Liver (tissue), 8 donors: ENCODE measurements at regions not wholly inside any gene's neighbourhood (a gene's known extent, or its start where the extent isn't known, plus 50 kb on each side); places are given as distances from the start of the nearest gene placed in this dataset.
"Not testable (repeated sequence)": the region's sequence is repeated elsewhere in the genome, so short reads cannot be mapped to it uniquely, and the experiment has no call there.

Experiments used
- DNase-seq: peaks from one replicate; pipeline ENCODE4 v3.0.0-alpha.2; 2017; ENCODE audit warnings: low spot score
- H3K27ac ChIP-seq, 2 donors: one replicate each; pipeline ENCODE4 v1.7.0; 2013; ENCODE audit warnings: inconsistent platforms in 2 of 2, low read length in 2 of 2, control low read depth in 1 of 2, low read depth in 1 of 2, mild to moderate bottlenecking in 1 of 2
- H3K27me3 ChIP-seq, 4 donors: one replicate each; pipeline versions ENCODE4 v1.6.1 to v1.7.0; 2013; ENCODE audit warnings: low read length in 3 of 4, inconsistent platforms in 1 of 4, mild to moderate bottlenecking in 1 of 4, moderate library complexity in 1 of 4; ENCODE audit not compliant: control insufficient read depth in 4 of 4, insufficient read depth in 4 of 4
- H3K36me3 ChIP-seq, 4 donors: one replicate each; pipeline versions ENCODE4 v1.6.1 to v1.7.0; 2013; ENCODE audit warnings: low read length in 3 of 4, mild to moderate bottlenecking in 3 of 4, low read depth in 1 of 4, moderate library complexity in 1 of 4; ENCODE audit not compliant: control insufficient read depth in 4 of 4, insufficient read depth in 3 of 4
- H3K4me1 ChIP-seq, 4 donors: one replicate each; pipeline versions ENCODE4 v1.6.1 to v1.7.0; 2013; ENCODE audit warnings: low read length in 3 of 4, mild to moderate bottlenecking in 3 of 4, moderate library complexity in 1 of 4; ENCODE audit not compliant: control insufficient read depth in 4 of 4, insufficient read depth in 4 of 4
- H3K4me3 ChIP-seq, 3 donors: one replicate each; pipeline versions ENCODE4 v1.6.1 to v1.7.0; 2013; ENCODE audit warnings: low read length in 3 of 3, control low read depth in 1 of 3, low read depth in 1 of 3, mild to moderate bottlenecking in 1 of 3
- H3K9ac ChIP-seq, 2 donors: one replicate each; pipeline ENCODE4 v1.7.0; 2013; ENCODE audit warnings: low read length in 2 of 2, mild to moderate bottlenecking in 2 of 2, moderate library complexity in 2 of 2, control low read depth in 1 of 2, low read depth in 1 of 2
- H3K9me3 ChIP-seq, 4 donors: one replicate each; pipeline versions ENCODE4 v1.6.1 to v1.7.0; 2013; ENCODE audit warnings: low read length in 3 of 4; ENCODE audit not compliant: control insufficient read depth in 4 of 4
- CTCF ChIP-seq: fragments of 150-350 bp; IDR thresholded peaks from 2 replicates; pipeline ENCODE4 v1.5.1; 2017; ENCODE audit warnings: improper control_type of control experiment, low read depth, low read length; ENCODE audit not compliant: missing input control
- EGR1 ChIP-seq, 2 donors: IDR thresholded peaks; 2 replicates each; pipeline ENCODE4 v1.6.1; 2016 to 2018; ENCODE audit warnings: antibody characterized with exemption in 2 of 2, low read depth in 2 of 2
- FOXA1 ChIP-seq: IDR thresholded peaks from 2 replicates; pipeline ENCODE4 v1.6.1; 2016; ENCODE audit warnings: antibody characterized with exemption
- FOXA2 ChIP-seq: IDR thresholded peaks from 2 replicates; pipeline ENCODE4 v1.6.1; 2016; ENCODE audit warnings: antibody characterized with exemption
- HNF4G ChIP-seq: IDR thresholded peaks from 2 replicates; pipeline ENCODE4 v1.6.1; 2016; ENCODE audit warnings: antibody characterized with exemption
- JUND ChIP-seq, 2 donors: IDR thresholded peaks; 2 replicates each; pipeline ENCODE4 v1.6.1; 2016; ENCODE audit warnings: antibody characterized with exemption in 2 of 2
- MAX ChIP-seq: IDR thresholded peaks from 2 replicates; pipeline ENCODE4 v1.6.1; 2016; ENCODE audit warnings: antibody characterized with exemption
- NR2F2 ChIP-seq: IDR thresholded peaks from 2 replicates; pipeline ENCODE4 v1.6.1; 2016; ENCODE audit warnings: antibody characterized with exemption
- RAD21 ChIP-seq, 2 donors: IDR thresholded peaks; 2 replicates each; pipeline ENCODE4 v1.6.1; 2016; ENCODE audit warnings: antibody characterized with exemption in 2 of 2, mild to moderate bottlenecking in 2 of 2
- REST ChIP-seq: IDR thresholded peaks from 2 replicates; pipeline ENCODE4 v1.6.1; 2016; ENCODE audit warnings: antibody characterized with exemption, mild to moderate bottlenecking
- RXRA ChIP-seq, 2 donors: IDR thresholded peaks; 2 replicates each; pipeline ENCODE4 v1.6.1; 2017 to 2018; ENCODE audit warnings: antibody characterized with exemption in 2 of 2, mild to moderate bottlenecking in 1 of 2
- SP1 ChIP-seq: IDR thresholded peaks from 2 replicates; pipeline ENCODE4 v1.6.1; 2018; ENCODE audit warnings: antibody characterized with exemption, mild to moderate bottlenecking
- TAF1 ChIP-seq: conservative IDR thresholded peaks from 2 replicates; pipeline ENCODE4 v1.6.1; 2016; ENCODE audit warnings: antibody characterized with exemption, mild to moderate bottlenecking
- ZBTB33 ChIP-seq: IDR thresholded peaks from 2 replicates; pipeline ENCODE4 v1.6.1; 2016; ENCODE audit warnings: antibody characterized with exemption
- WGBS: extraction: QIAGEN DNeasy Blood & Tissue Kit; methylation state at CpG from one replicate; pipeline ENCODE4 v1.1.7; 2013; 5-methylcytosine and 5-hydroxymethylcytosine counted together
- donor health status: healthy.
- donor health status: healthy.
- donor health status: healthy.
- donor health status: healthy.
- donor health status: healthy.

- TF ChIP-seq ZBTB33 (no peak), RXRA (IDR thresholded peaks at IDR 0.05) (no peak)
Observed at GRCh38 chr11:44475114-44475686, 90.3 kb upstream of the CD82 start (continued).

GRCh38 chr11:44482338-44482737, 83.1 kb upstream of the CD82 start:
- H3K4me3 ChIP-seq, H3K9ac ChIP-seq, H3K27me3 ChIP-seq, H3K9me3 ChIP-seq, H3K27ac ChIP-seq, H3K4me1 ChIP-seq, H3K36me3 ChIP-seq, DNase-seq: not testable (repeated sequence)
- 88% methylated on average over 4 of the region's 4 CpGs for WGBS

- H3K9ac ChIP-seq, result no peak overlapping the region
- H3K4me1 ChIP-seq, result no peaks in the 10 kb centered on the region
- H3K27ac ChIP-seq, result no peak overlapping the region
- peaks cover 0 to 5% (median under 1%) of the 10 kb centered on the region in 4 donors for H3K9me3 ChIP-seq
- no peak for DNase-seq
- WGBS, result 78% methylated on average over 10 of the region's 10 CpGs
- no peaks in the 10 kb centered on the region for H3K36me3 ChIP-seq
- no peak overlapping the region for H3K4me3 ChIP-seq
- no peaks in the 10 kb centered on the region for H3K27me3 ChIP-seq
- no peak for TF ChIP-seq FOXA2
- TF ChIP-seq CTCF, result peak; percentile 26
- no peak for TF ChIP-seq SP1
- peak; percentile 48 to 76 for TF ChIP-seq RAD21 (IDR thresholded peaks at IDR 0.05)
Observed at GRCh38 chr11:44483919-44484610, 81.4 kb upstream of the CD82 start.

GRCh38 chr11:44488165-44488965, 77.1 kb upstream of the CD82 start:
- 86% methylated on average over 8 of the region's 8 CpGs for WGBS
- Histone ChIP-seq H3K9me3 (peaks cover 0 to 5% (median under 1%) of the 10 kb centered on the region in 4 donors), H3K4me3 (no peak overlapping the region), H3K9ac (no peak overlapping the region), H3K27ac (no peak overlapping the region), H3K36me3 (no peaks in the 10 kb centered on the region), H3K27me3 (no peaks in the 10 kb centered on the region), H3K4me1 (peaks cover 0 to 2% (median 0%) of the 10 kb centered on the region in 4 donors)
- no peak for DNase-seq
- no peak for TF ChIP-seq JUND (IDR thresholded peaks at IDR 0.05)
- TF ChIP-seq SP1, result no peak
- no peak for TF ChIP-seq FOXA1
- TF ChIP-seq REST, result no peak
- TF ChIP-seq HNF4G, result no peak
- no peak for TF ChIP-seq EGR1 (IDR thresholded peaks at IDR 0.05; ENCODE audit: low read depth in 2 of 2)
- no peak for TF ChIP-seq CTCF
- no peak for TF ChIP-seq FOXA2
- TF ChIP-seq NR2F2, result no peak
- no peak for TF ChIP-seq TAF1
- TF ChIP-seq MAX, result no peak
